ENCODE measurements at regions not wholly inside any gene's neighbourhood (a gene's known extent, or its start where the extent isn't known, plus 50 kb on each side); places are given as distances from the start of the nearest gene placed in this dataset.

GRCh38 chr13:65057986-65058385 is 2172.2 kb downstream of the PCDH9 start:
- DNase-seq (ENCODE audit: low read depth, low spot score) (no peak), FAIRE-seq (no peak)
- H3K27me3 ChIP-seq (ENCODE audit: control insufficient read depth in 2 of 2, insufficient read depth in 2 of 2, low read length in 2 of 2) = no peaks in the 10 kb centered on the region
- H3K4me3 ChIP-seq (replicated peaks in 1 of 3; ENCODE audit: insufficient read depth in 1 of 3, low read depth in 1 of 3, low read length in 3 of 3) = no peak overlapping the region
- dilution Hi-C loops (cut with MboI; ENCODE audit: extremely low pct_ligation_motif_present, low sequenced_read_pairs) (no loop called here), intact Hi-C loops (cut with micrococcal nuclease) (no loop called here)
- H3K9ac ChIP-seq (replicated peaks; ENCODE audit: extremely low read depth, insufficient read depth, low read length) = no peak overlapping the region
- no peaks in the 10 kb centered on the region for H3K36me3 ChIP-seq (ENCODE audit: control insufficient read depth in 2 of 2, extremely low read depth in 1 of 2, insufficient read depth in 2 of 2, low read length in 2 of 2)
- H3K9me1 ChIP-seq (replicated peaks; ENCODE audit: control insufficient read depth, extremely low read depth, insufficient read depth, low read length) = no peaks in the 10 kb centered on the region
- ChIA-PET CTCF (no interaction called here), POLR2A (no interaction called here)
- no peaks in the 10 kb centered on the region for H4K20me1 ChIP-seq (replicated peaks; ENCODE audit: control insufficient read depth, extremely low read depth, insufficient read depth, low read length)
- no peak overlapping the region for H2AFZ ChIP-seq (ENCODE audit: low read depth, low read length)
- no peak overlapping the region for H3K4me2 ChIP-seq (ENCODE audit: insufficient read depth, low read length)
- TF ChIP-seq JUN (IDR thresholded peaks at IDR 0.05; ENCODE audit: borderline replicate concordance, insufficient read depth, insufficient read length, low read depth) (no peak), EZH2 (IDR thresholded peaks at IDR 0.05; ENCODE audit: borderline replicate concordance, low read depth, low read length, severe bottlenecking) (no peak), GATA2 (IDR thresholded peaks at IDR 0.05; ENCODE audit: insufficient read depth, insufficient read length, low read depth, low read length) (no peak), MYC (IDR thresholded peaks at IDR 0.05; ENCODE audit: low read depth, low read length) (no peak), POLR2A (IDR thresholded peaks at IDR 0.05; ENCODE audit: low read depth, low read length) (no peak), CTCF (IDR thresholded peaks at IDR 0.05; ENCODE audit: extremely low read depth in 1 of 2, insufficient read depth in 1 of 2, low read depth in 1 of 2, low read length in 2 of 2) (no peak), POLR2AphosphoS5 (IDR thresholded peaks at IDR 0.05; ENCODE audit: insufficient read depth, low read depth, low read length) (no peak), FOS (IDR thresholded peaks at IDR 0.05; ENCODE audit: borderline replicate concordance, insufficient read depth, low read length) (no peak)
- TF ChIP-seq, protein P1, sequence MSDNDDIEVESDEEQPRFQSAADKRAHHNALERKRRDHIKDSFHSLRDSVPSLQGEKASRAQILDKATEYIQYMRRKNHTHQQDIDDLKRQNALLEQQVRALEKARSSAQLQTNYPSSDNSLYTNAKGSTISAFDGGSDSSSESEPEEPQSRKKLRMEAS (IDR thresholded peaks at IDR 0.05; ENCODE audit: insufficient read depth, insufficient read length) = no peak
- H3K79me2 ChIP-seq (ENCODE audit: control insufficient read depth, insufficient read depth, low read length) = no peaks in the 10 kb centered on the region
- no peak overlapping the region for H3K27ac ChIP-seq (ENCODE audit: insufficient read depth, low read depth, low read length)
- H3K9me3 ChIP-seq (replicated peaks; ENCODE audit: control insufficient read depth, insufficient read depth, low read length) = no peaks in the 10 kb centered on the region
- no peaks in the 10 kb centered on the region for H3K4me1 ChIP-seq (ENCODE audit: control insufficient read depth, extremely low read depth, insufficient read depth, low read length)
- BruUV-seq (replicated peaks) = no TSS peak

All from endothelial cell of umbilical vein (primary cell).